ENCODE measurements at regions not wholly inside any gene's neighbourhood (a gene's known extent, or its start where the extent isn't known, plus 50 kb on each side); places are given as distances from the start of the nearest gene placed in this dataset.

- Mint-ChIP-seq H3K36me3 (ENCODE audit: insufficient read depth in 1 of 3, low read depth in 3 of 3) (no peaks in the 10 kb centered on the region; a peak in 3 of 7 replicates), H3K27me3 (ENCODE audit: low read depth) (no peaks in the 10 kb centered on the region), H3K27ac (no peak overlapping the region), H3K9me3 (peaks cover under 1 to 3% of the 10 kb centered on the region in 2 experiments; a peak in 2 of 5 replicates), H3K4me3 (no peak overlapping the region), H3K4me1 (peaks cover 5 to 10% of the 10 kb centered on the region in 2 experiments)
- H2AFZ ChIP-seq (ENCODE audit: low read length), result no peak overlapping the region
- H2BK120ac ChIP-seq (ENCODE audit: low read depth, low read length, poor library complexity, severe bottlenecking), result no peak overlapping the region
- no peaks in the 10 kb centered on the region for H3K79me2 ChIP-seq (ENCODE audit: insufficient read depth, low read length)
- H4K8ac ChIP-seq (replicated peaks; ENCODE audit: insufficient read length, low read depth, low read length), result no peak overlapping the region
- no peak overlapping the region for H2BK15ac ChIP-seq (ENCODE audit: low read depth, low read length)
- H2BK5ac ChIP-seq (ENCODE audit: insufficient read length, low read length), result no peak overlapping the region
- no peak overlapping the region for H2BK12ac ChIP-seq (ENCODE audit: insufficient read length, low read depth, low read length)
- H4K20me1 ChIP-seq (ENCODE audit: control insufficient read depth, insufficient read depth, insufficient read length), result no peaks in the 10 kb centered on the region
- no peak overlapping the region for H3K4ac ChIP-seq (ENCODE audit: low read depth, low read length)
- no peak overlapping the region for H3K14ac ChIP-seq (ENCODE audit: insufficient read depth, low read length)
- no peak overlapping the region for H3K18ac ChIP-seq (ENCODE audit: insufficient read length, low read depth, low read length)
- no peak overlapping the region for H3K27ac ChIP-seq (ENCODE audit: insufficient read length, low read depth, low read length)
- H3K79me1 ChIP-seq (ENCODE audit: insufficient read depth, low read depth, low read length, poor library complexity, severe bottlenecking), result no peaks in the 10 kb centered on the region
- H3K4me2 ChIP-seq (ENCODE audit: insufficient read depth, insufficient read length, low read length), result no peak overlapping the region
- H2BK20ac ChIP-seq (ENCODE audit: low read depth, low read length, poor library complexity, severe bottlenecking), result no peak overlapping the region
- DNase-seq, result no peak
- no peaks in the 10 kb centered on the region for H3K27me3 ChIP-seq (ENCODE audit: insufficient read depth, low read length)
- H3K4me1 ChIP-seq (ENCODE audit: insufficient read depth, low read length), result no peaks in the 10 kb centered on the region
- H4K5ac ChIP-seq (ENCODE audit: insufficient read length, low read depth, low read length), result no peak overlapping the region
- no peak overlapping the region for H3K23ac ChIP-seq (ENCODE audit: insufficient read length, low read depth, low read length)
- TF ChIP-seq, protein P1, sequence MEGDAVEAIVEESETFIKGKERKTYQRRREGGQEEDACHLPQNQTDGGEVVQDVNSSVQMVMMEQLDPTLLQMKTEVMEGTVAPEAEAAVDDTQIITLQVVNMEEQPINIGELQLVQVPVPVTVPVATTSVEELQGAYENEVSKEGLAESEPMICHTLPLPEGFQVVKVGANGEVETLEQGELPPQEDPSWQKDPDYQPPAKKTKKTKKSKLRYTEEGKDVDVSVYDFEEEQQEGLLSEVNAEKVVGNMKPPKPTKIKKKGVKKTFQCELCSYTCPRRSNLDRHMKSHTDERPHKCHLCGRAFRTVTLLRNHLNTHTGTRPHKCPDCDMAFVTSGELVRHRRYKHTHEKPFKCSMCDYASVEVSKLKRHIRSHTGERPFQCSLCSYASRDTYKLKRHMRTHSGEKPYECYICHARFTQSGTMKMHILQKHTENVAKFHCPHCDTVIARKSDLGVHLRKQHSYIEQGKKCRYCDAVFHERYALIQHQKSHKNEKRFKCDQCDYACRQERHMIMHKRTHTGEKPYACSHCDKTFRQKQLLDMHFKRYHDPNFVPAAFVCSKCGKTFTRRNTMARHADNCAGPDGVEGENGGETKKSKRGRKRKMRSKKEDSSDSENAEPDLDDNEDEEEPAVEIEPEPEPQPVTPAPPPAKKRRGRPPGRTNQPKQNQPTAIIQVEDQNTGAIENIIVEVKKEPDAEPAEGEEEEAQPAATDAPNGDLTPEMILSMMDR (conservative IDR thresholded peaks at IDR 0.05), result no peak
- no peaks in the 10 kb centered on the region for H3K9me3 ChIP-seq (ENCODE audit: control insufficient read depth, low read depth, low read length)
- H3K56ac ChIP-seq (ENCODE audit: insufficient read length, low read depth, low read length), result no peak overlapping the region
- H2AK5ac ChIP-seq (ENCODE audit: insufficient read length, low read length), result no peak overlapping the region
- no CpG with 5 or more reads among the region's 4 CpGs for WGBS (ENCODE audit: extremely low coverage, insufficient read length, low lambda C conversion rate)
- H3K9ac ChIP-seq (ENCODE audit: extremely low read depth, insufficient read length, low read length), result no peak overlapping the region
- H3T11ph ChIP-seq (ENCODE audit: low read length), result no peak overlapping the region
- no peaks in the 10 kb centered on the region for H3K23me2 ChIP-seq (ENCODE audit: insufficient read length, low read depth, low read length, poor library complexity, severe bottlenecking)
- no peak overlapping the region for H4K91ac ChIP-seq (ENCODE audit: insufficient read length, low read depth, low read length)
Observed at GRCh38 chr18:10351858-10352257, 102.6 kb upstream of the APCDD1 start.

Data from H9 (cell line).